A549 (cell line): ENCODE measurements at regions not wholly inside any gene's neighbourhood (a gene's known extent, or its start where the extent isn't known, plus 50 kb on each side); places are given as distances from the start of the nearest gene placed in this dataset.
"Not testable (repeated sequence)": the region's sequence is repeated elsewhere in the genome, so short reads cannot be mapped to it uniquely, and the experiment has no call there.

Experiments used
- ATAC-seq, 2 experiments: fragments of 200-7000 bp in 1 of 2; fragments of >200 bp in 1 of 2; cut with Nextera tagmentation in 1 of 2; cut with Tn5 transposase in 1 of 2; 3 replicates each; pipeline versions ENCODE4 v1.8.0 to v1.9.1; 2018 to 2020; ENCODE audit warnings: mild to moderate bottlenecking in 1 of 2, moderate library complexity in 1 of 2
- CTCF ChIA-PET: fragments of 300-600 bp; sonication (Branson Sonifier 250); formaldehyde crosslinking; extraction: SDS; loops from one replicate; lab custom pipeline; 2021; ENCODE audit warnings: antibody characterized with exemption, inconsistent platforms; lab: Yijun Ruan, JAX
- POLR2A ChIA-PET: fragments of 350-600 bp; formaldehyde crosslinking; extraction: SDS; loops from one replicate; lab custom pipeline; 2021; ENCODE audit warnings: antibody characterized with exemption, inconsistent platforms; lab: Yijun Ruan, JAX
- DNase-seq, 2 experiments: peaks; one replicate each; pipeline versions ENCODE4 v3.0.0 to v3.0.0-alpha.2; 2011 to 2016; ENCODE audit warnings: low read depth in 1 of 2, low spot score in 1 of 2
- FAIRE-seq: peaks from 2 replicates; lab custom pipeline; 2011; peaks lifted over from hg19 to GRCh38; lab: Jason Lieb, UNC
- H3K27ac ChIP-seq, 2 experiments: fragments of >200 bp; sonication (Bioruptor Twin); formaldehyde crosslinking; 3 replicates each; pipeline ENCODE4 v1.5.1; 2016 to 2017
- H3K4me1 ChIP-seq: fragments of >200 bp; sonication (Bioruptor Twin); formaldehyde crosslinking; 3 replicates; pipeline ENCODE4 v1.6.1; 2016
- H3K4me2 ChIP-seq: fragments of >200 bp; sonication (Bioruptor Twin); formaldehyde crosslinking; 3 replicates; pipeline ENCODE4 v1.6.1; 2016
- H3K4me3 ChIP-seq: fragments of >200 bp; sonication (Bioruptor Twin); formaldehyde crosslinking; 3 replicates; pipeline ENCODE4 v1.5.1; 2016
- H3K9me3 ChIP-seq: fragments of >200 bp; sonication (Bioruptor Twin); formaldehyde crosslinking; 3 replicates; pipeline ENCODE4 v1.6.1; 2016
- GATA3 ChIP-seq: IDR thresholded peaks from 2 replicates; pipeline ENCODE4 v1.6.1; 2012; ENCODE audit warnings: borderline replicate concordance
- MAZ ChIP-seq: fragments of 150-350 bp; IDR thresholded peaks from 2 replicates; pipeline ENCODE4 v1.6.1; 2014; ENCODE audit warnings: antibody characterized with exemption, low read depth, low read length, borderline replicate concordance
- RAD21 ChIP-seq, 2 experiments: fragments of >200 bp in 1 of 2; sonication (Bioruptor Twin) in 1 of 2; formaldehyde crosslinking in 1 of 2; IDR thresholded peaks in 1 of 2; conservative IDR thresholded peaks in 1 of 2; 2 replicates in 1 of 2; 3 replicates in 1 of 2; pipeline ENCODE4 v1.6.1; 2012 to 2018; ENCODE audit warnings: inconsistent platforms in 1 of 2
- SMC3 ChIP-seq: fragments of >200 bp; sonication (Bioruptor Twin); formaldehyde crosslinking; IDR thresholded peaks from 3 replicates; pipeline ENCODE4 v1.6.1; 2018; ENCODE audit warnings: inconsistent platforms
- TP53 ChIP-seq: fragments of 250-450 bp; sonication (Bioruptor Pico); IDR thresholded peaks from 2 replicates; pipeline ENCODE4 v1.5.0; 2021; ENCODE audit warnings: mild to moderate bottlenecking, moderate library complexity
- ZNF302 ChIP-seq: fragments of 250-450 bp; sonication (Bioruptor Pico); IDR thresholded peaks from 2 replicates; pipeline ENCODE4 v1.9.0; 2021; ENCODE audit warnings: inconsistent platforms, mild to moderate bottlenecking, moderate library complexity
- WGBS: methylation state at CpG from one replicate; pipeline ENCODE4 v1.1.6; 2017; ENCODE audit errors: missing lambda C conversion rate; 5-methylcytosine and 5-hydroxymethylcytosine counted together
- TF ChIP-seq, protein P1 (sequence below): fragments of 250-450 bp; sonication (Bioruptor Pico); IDR thresholded peaks from 2 replicates; pipeline ENCODE4 v1.5.0; 2021; ENCODE audit warnings: mild to moderate bottlenecking, moderate library complexity, borderline replicate concordance

DNA sequence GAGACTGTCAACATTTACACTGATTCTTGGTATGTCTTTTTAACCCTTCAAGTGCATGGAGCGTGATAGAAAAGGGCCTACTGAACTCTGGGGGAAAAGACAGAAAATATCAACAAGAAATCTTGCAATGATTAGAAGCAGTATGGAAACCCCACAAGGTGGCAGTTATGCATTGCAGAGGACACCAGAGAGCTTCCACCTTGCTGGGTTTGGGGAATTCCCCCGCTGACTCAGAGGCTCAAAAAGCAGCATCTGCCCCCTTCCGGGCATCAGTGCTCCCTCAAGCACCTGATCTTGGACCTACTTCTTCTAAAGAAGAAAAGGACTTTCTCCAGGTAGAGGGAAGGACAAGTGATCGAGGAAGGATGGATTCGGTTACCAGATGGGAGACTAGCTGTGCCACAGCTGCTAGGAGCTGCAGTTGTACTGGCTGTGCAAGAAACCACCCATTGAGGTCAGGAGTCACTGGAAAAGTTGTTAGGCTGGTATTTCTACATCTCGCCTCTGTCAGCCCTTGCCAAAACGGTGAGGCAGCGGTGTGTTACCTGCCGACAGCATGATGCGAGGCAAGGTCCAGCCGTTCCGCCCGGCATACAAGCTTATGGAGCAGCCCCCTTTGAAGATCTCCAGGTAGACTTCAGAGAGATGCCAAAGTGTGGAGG, 102.8 kb upstream of the OSBPL11 start:
- H3K4me2 ChIP-seq, CTCF ChIA-PET, FAIRE-seq, H3K4me3 ChIP-seq, H3K9me3 ChIP-seq, H3K4me1 ChIP-seq, ATAC-seq, H3K27ac ChIP-seq, DNase-seq, POLR2A ChIA-PET: not testable (repeated sequence)
- 82% methylated on average over 9 of the region's 13 CpGs for WGBS

DNA sequence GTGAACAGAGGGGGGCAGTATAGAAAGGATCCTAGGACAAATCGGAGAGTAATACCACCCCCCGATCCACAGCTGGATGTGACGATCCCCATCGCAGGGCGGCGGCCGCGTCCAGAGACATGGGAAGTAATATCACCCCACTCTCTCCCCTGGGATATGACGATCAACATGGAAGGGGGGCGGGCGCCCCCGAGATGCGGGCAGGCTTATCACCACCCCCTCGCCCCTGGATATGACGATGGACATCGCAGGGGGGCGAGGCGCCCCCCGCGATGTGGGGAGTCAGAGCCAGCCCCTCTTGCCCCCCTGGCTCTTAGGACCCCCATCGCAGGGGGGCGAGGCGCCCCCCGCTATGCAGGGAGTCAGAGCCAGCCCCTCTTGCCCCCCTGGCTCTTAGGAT, 120.4 kb upstream of the OSBPL11 start:
- TF ChIP-seq ZNF302 (CRISPR knock-in tag) (no peak), SMC3 (no peak), TP53 (CRISPR knock-in tag) (no peak), MAZ (no peak), GATA3 (no peak)
- TF ChIP-seq, protein P1, sequence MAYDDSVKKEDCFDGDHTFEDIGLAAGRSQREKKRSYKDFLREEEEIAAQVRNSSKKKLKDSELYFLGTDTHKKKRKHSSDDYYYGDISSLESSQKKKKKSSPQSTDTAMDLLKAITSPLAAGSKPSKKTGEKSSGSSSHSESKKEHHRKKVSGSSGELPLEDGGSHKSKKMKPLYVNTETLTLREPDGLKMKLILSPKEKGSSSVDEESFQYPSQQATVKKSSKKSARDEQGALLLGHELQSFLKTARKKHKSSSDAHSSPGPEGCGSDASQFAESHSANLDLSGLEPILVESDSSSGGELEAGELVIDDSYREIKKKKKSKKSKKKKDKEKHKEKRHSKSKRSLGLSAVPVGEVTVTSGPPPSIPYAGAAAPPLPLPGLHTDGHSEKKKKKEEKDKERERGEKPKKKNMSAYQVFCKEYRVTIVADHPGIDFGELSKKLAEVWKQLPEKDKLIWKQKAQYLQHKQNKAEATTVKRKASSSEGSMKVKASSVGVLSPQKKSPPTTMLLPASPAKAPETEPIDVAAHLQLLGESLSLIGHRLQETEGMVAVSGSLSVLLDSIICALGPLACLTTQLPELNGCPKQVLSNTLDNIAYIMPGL (CRISPR knock-in tag) = no peak
- DNase-seq (no peak), ATAC-seq (no peak), FAIRE-seq (no peak)
- ChIA-PET POLR2A (no interaction called here), CTCF (no interaction called here)
- Histone ChIP-seq H3K27ac (no peak overlapping the region), H3K9me3 (no peaks in the 10 kb centered on the region), H3K4me1 (no peaks in the 10 kb centered on the region), H3K4me3 (no peak overlapping the region), H3K4me2 (no peak overlapping the region)
- 56% methylated on average over 14 of the region's 24 CpGs for WGBS

DNA sequence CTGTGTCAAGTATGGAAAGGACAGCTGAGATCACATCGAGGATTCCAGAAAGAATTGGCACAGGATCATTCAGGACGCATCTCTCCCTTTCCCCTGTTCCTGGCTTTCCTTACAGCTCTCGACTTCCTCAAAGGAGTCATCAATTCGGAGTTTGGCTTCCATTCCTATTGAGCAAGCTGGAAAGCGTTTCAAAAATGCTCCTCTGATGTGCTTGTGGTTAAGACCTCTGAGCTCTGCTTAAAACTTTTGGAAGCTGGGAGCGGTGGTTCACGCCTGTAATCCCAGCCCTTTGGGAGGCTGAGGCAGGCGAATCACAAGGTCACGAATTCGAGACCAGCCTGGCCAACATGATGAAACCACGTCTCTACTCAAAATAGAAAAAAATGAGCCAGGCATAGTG, 136.9 kb upstream of the OSBPL11 start:
- H3K4me1 ChIP-seq, CTCF ChIA-PET, H3K4me3 ChIP-seq, DNase-seq, H3K27ac ChIP-seq, ATAC-seq, FAIRE-seq, H3K4me2 ChIP-seq, POLR2A ChIA-PET, H3K9me3 ChIP-seq: not testable (repeated sequence)
- 9% methylated on average over 10 of the region's 11 CpGs for WGBS

DNA sequence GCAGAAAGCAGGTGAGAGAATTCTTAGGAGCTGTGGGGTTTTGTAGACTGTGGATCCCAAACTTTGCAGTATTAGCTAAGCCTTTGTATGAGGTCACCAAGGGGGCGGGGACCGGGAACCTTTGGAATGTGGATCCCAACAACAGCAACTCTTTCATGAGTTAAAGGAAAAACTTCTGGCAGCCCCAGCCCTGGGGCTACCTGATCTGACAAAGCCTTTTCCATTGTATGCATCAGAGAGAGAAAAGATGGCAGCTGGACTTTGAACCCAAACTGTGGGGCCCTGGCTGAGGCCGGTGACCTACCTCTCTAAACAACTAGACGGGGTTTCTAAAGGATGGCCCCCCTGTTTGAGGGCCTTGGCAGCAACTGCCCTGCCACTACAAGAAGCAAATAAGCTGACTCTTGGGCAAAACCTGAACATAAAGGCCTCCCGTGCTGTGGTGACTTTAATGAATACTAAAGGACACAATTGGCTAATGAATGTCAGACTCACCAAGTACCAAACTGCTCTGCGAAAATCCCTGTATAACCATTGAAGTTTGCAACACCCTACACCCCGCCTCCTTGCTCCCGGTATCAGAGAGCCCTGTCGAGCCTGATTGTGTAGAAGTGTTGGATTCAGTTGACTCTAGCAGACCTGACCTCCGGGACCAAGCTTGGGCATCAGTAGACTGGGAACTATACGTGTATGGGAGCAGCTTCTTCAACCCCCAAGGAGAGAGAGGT, 146.9 kb upstream of the OSBPL11 start:
- H3K9me3 ChIP-seq, DNase-seq, H3K4me1 ChIP-seq, H3K27ac ChIP-seq, H3K4me3 ChIP-seq, H3K4me2 ChIP-seq, CTCF ChIA-PET, FAIRE-seq, POLR2A ChIA-PET, ATAC-seq: not testable (repeated sequence)
- WGBS = 72% methylated on average over 10 of the region's 11 CpGs

DNA sequence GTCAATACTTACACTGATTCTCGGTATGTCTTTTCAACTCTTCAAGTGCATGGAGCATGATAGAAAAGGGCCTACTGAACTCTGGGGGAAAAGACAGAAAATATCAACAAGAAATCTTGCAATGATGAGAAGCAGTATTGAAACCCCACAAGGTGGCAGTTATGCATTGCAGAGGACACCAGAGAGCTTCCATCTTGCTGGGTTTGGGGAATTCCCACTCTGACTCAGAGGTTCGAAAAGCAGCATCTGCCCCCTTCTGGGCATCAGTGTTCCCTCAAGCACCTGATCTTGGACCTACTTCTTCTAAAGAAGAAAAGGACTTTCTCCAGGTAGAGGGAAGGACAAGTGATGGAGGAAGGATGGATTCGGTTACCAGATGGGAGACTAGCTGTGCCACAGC, 147.5 kb upstream of the OSBPL11 start:
- H3K4me2 ChIP-seq, ATAC-seq, CTCF ChIA-PET, H3K9me3 ChIP-seq, H3K4me3 ChIP-seq, H3K27ac ChIP-seq, FAIRE-seq: not testable (repeated sequence)
- WGBS = 27% methylated on average over 2 of the region's 3 CpGs
- peak; percentile 15 to 64 for DNase-seq
- 0 out of 5 replicates have a peak, but pooled peaks of 1 of the 2 experiments have one; percentile 14 for TF ChIP-seq RAD21 (conservative IDR thresholded peaks at IDR 0.05 in 1 of 2, IDR thresholded peaks at IDR 0.05 in 1 of 2)
- TF ChIP-seq, all 56 proteins: peak for 1; not testable (repeated sequence) for 55
- POLR2A ChIA-PET, H3K4me1 ChIP-seq: not testable (repeated sequence)

DNA sequence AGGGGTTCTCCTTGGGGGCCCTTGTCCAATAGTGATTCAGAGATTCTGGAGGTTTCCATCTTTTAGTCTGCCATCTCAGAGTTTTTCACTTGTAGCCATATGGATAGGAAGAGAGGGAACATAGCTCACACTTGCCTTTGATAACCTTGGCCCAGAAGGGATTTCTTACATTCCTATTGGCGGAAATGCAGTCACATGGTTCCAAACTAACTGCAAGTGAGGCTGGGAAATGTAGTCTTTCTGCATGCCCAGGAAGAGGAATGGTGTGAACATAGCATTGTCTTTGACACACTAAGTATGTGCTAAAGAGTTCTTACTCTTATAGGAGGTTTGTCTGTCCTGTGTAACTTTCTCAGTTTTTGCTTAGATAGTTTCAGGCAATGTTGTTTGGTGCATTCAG, 161.8 kb upstream of the OSBPL11 start:
- POLR2A ChIA-PET, FAIRE-seq: not testable (repeated sequence)
- 54% methylated on average over 1 of the region's 1 CpG for WGBS

DNA sequence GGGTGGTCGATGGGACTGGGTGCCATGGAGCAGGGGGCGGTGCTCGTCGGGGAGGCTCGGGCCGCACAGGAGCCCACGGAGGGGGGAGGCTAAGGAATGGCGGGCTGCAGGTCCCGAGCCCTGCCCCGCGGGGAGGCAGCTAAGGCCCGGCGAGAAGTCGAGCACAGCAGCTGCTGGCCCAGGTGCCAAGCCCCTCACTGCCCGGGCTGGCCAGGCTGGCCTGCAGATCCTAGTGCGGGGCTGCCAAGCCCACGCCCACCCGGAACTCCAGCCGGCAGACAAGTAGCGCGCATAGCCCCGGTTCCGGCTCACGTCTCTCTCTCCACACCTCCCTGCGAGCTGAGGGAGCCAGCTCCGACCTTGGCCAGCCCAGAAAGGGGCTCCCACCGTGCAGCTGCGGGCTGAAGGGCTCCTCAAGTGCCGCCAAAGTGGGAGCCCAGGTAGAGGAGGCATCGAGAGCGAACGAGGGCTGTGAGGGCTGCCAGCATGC, 163.4 kb upstream of the OSBPL11 start:
- H3K4me2 ChIP-seq, FAIRE-seq, H3K27ac ChIP-seq, H3K4me3 ChIP-seq, H3K4me1 ChIP-seq, POLR2A ChIA-PET, H3K9me3 ChIP-seq, DNase-seq, ATAC-seq: not testable (repeated sequence)
- CTCF ChIA-PET = interaction anchor here (0.8 kb wide), 1 partner anchor 78 kb away, joined by 3 read pairs; no protein-coding TSS in a partner anchor
- 63% methylated on average over 5 of the region's 32 CpGs for WGBS

More for the DNA sequence above, 161.8 kb upstream of the OSBPL11 start:
- H3K4me3 ChIP-seq, H3K27ac ChIP-seq, H3K9me3 ChIP-seq, H3K4me1 ChIP-seq, ATAC-seq, H3K4me2 ChIP-seq: not testable (repeated sequence)
- CTCF ChIA-PET = interaction anchor here (1.6 to 2.3 kb wide), 2 partner anchors 8 to 9 kb away, joined by 4 to 7 read pairs; no protein-coding TSS in a partner anchor
- DNase-seq = peak in 1 of 2 experiments; percentile 4

DNA sequence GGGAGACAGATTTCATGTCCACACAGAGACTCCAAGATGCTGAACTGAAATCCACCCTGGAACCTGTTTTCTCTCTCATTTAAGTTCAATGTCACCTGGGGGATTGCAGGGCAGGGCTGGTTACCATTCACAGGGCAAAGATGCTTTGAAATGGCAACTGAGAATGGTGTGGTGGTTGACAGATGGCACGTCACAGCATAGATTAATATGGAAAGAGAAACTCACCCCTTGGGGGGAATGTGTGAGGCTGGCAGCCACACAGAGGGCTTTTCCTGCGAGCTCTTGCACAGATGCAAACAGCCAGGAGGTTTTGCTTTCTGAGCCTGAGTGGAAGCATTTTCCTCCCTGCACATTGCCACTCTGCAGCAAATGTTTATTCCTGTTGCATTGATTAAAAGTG, 167.3 kb upstream of the OSBPL11 start:
- FAIRE-seq, H3K4me3 ChIP-seq, H3K4me1 ChIP-seq, POLR2A ChIA-PET, DNase-seq, H3K27ac ChIP-seq, H3K4me2 ChIP-seq, H3K9me3 ChIP-seq, ATAC-seq, CTCF ChIA-PET: not testable (repeated sequence)
- WGBS = 0% methylated on average over 1 of the region's 2 CpGs
